ENCODE measurements at regions not wholly inside any gene's neighbourhood (a gene's known extent, or its start where the extent isn't known, plus 50 kb on each side); places are given as distances from the start of the nearest gene placed in this dataset.

DNA sequence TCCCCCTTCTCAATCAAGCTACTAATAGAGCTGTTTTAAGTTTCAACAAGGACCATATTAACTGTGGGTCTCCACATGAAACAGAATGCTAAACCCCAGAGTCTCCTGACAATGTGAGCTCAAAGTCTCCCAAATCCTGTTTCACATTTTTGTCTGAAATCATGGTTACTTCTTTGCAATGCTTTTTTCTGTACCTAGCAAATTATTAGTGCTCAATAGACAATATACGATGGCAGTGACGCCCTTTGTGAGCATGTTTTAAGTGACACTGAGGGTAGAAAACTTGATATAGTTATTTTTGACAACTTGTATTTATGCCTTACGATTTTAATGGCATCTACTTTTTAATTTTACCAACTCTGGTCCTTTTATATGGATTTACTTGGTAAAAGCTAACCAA, 85.4 kb upstream of the SOX5 start:
- ChIA-PET CTCF (no interaction called here), POLR2A (no interaction called here)
- Histone ChIP-seq H3K79me2 (ENCODE audit: control insufficient read depth, insufficient read depth, low read length) (no peaks in the 10 kb centered on the region), H3K9ac (ENCODE audit: low read length) (no peak overlapping the region), H4K20me1 (ENCODE audit: control insufficient read depth, insufficient read depth, low read length, poor library complexity, severe bottlenecking) (no peaks in the 10 kb centered on the region), H3K4me1 (ENCODE audit: control insufficient read depth in 2 of 2, insufficient read depth in 2 of 2, low read length in 2 of 2) (no peaks in the 10 kb centered on the region), H2AFZ (ENCODE audit: insufficient read depth, low read depth, low read length, poor library complexity, severe bottlenecking) (no peak overlapping the region), H3K9me3 (ENCODE audit: control extremely low read depth in 1 of 3, control insufficient read depth in 2 of 3, insufficient read depth in 1 of 3, low read length in 2 of 3) (no peaks in the 10 kb centered on the region), H3K4me2 (replicated peaks; ENCODE audit: low read depth, low read length, poor library complexity, severe bottlenecking) (no peak overlapping the region), H3K27ac (ENCODE audit: low read length in 2 of 2) (no peak overlapping the region), H3K4me3 (ENCODE audit: control extremely low read depth in 1 of 5, extremely low read depth in 1 of 5, insufficient read depth in 1 of 5, low read depth in 2 of 5, low read length in 4 of 5) (no peak overlapping the region), H3K27me3 (replicated peaks in 1 of 4; ENCODE audit: control extremely low read depth in 1 of 4, control insufficient read depth in 3 of 4, insufficient read depth in 4 of 4, low read length in 3 of 4) (no peaks in the 10 kb centered on the region), H3K36me3 (replicated peaks in 1 of 2; ENCODE audit: control extremely low read depth in 1 of 2, control insufficient read depth in 1 of 2, extremely low read depth in 1 of 2, insufficient read depth in 2 of 2, low read length in 1 of 2) (no peaks in the 10 kb centered on the region)
- intact Hi-C loops (cut with micrococcal nuclease), result no loop called here
- no CpG with 5 or more reads among the region's 3 CpGs for WGBS (ENCODE audit: insufficient coverage)
- Mint-ChIP-seq H3K4me3 (no peak overlapping the region), H3K27me3 (no peaks in the 10 kb centered on the region), H3K9me3 (ENCODE audit: insufficient read depth) (no peaks in the 10 kb centered on the region), H3K27ac (no peak overlapping the region), H3K4me1 (no peaks in the 10 kb centered on the region)
- TF ChIP-seq, protein P1, sequence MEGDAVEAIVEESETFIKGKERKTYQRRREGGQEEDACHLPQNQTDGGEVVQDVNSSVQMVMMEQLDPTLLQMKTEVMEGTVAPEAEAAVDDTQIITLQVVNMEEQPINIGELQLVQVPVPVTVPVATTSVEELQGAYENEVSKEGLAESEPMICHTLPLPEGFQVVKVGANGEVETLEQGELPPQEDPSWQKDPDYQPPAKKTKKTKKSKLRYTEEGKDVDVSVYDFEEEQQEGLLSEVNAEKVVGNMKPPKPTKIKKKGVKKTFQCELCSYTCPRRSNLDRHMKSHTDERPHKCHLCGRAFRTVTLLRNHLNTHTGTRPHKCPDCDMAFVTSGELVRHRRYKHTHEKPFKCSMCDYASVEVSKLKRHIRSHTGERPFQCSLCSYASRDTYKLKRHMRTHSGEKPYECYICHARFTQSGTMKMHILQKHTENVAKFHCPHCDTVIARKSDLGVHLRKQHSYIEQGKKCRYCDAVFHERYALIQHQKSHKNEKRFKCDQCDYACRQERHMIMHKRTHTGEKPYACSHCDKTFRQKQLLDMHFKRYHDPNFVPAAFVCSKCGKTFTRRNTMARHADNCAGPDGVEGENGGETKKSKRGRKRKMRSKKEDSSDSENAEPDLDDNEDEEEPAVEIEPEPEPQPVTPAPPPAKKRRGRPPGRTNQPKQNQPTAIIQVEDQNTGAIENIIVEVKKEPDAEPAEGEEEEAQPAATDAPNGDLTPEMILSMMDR (IDR thresholded peaks at IDR 0.05), result no peak
- TF ChIP-seq EZH2 (IDR thresholded peaks at IDR 0.05; ENCODE audit: borderline replicate concordance, insufficient read depth, low read depth, low read length, poor library complexity, severe bottlenecking), result no peak
- ATAC-seq (ENCODE audit: low read depth) (no peak), DNase-seq (no peak)

DNA sequence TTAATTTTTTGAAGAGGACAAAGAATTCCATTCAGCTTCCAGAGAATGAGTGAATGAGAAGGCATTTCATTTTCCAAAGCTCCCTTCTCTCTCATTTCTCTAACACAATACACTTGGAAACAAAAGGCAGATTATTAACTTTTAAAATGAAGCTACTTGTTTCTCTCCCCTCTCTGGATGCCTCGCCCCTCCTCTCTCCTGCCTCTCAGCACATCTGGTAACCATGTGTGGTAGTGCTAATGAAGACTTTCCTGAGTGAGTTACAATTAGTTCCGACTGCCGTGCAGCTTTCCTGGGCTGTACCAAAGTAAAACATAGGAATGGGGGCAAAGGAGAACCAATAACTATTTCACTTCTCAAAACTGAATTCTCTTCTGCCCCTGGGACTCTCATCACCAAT, 84.7 kb upstream of the SOX5 start:
- H3K9me3 ChIP-seq (ENCODE audit: control extremely low read depth in 1 of 3, control insufficient read depth in 2 of 3, insufficient read depth in 1 of 3, low read length in 2 of 3), result no peaks in the 10 kb centered on the region
- POLR2A ChIA-PET, result no interaction called here
- Mint-ChIP-seq H3K4me3 (no peak overlapping the region), H3K4me1 (no peaks in the 10 kb centered on the region), H3K27ac (no peak overlapping the region), H3K27me3 (no peaks in the 10 kb centered on the region), H3K9me3 (ENCODE audit: insufficient read depth) (no peaks in the 10 kb centered on the region)
- no peaks in the 10 kb centered on the region for H3K27me3 ChIP-seq (replicated peaks in 1 of 4; ENCODE audit: control extremely low read depth in 1 of 4, control insufficient read depth in 3 of 4, insufficient read depth in 4 of 4, low read length in 3 of 4)
- no peaks in the 10 kb centered on the region for H4K20me1 ChIP-seq (ENCODE audit: control insufficient read depth, insufficient read depth, low read length, poor library complexity, severe bottlenecking)
- H3K36me3 ChIP-seq (replicated peaks in 1 of 2; ENCODE audit: control extremely low read depth in 1 of 2, control insufficient read depth in 1 of 2, extremely low read depth in 1 of 2, insufficient read depth in 2 of 2, low read length in 1 of 2), result no peaks in the 10 kb centered on the region
- intact Hi-C loops (cut with micrococcal nuclease), result no loop called here
- no peak overlapping the region for H3K27ac ChIP-seq (ENCODE audit: low read length in 2 of 2)
- no peaks in the 10 kb centered on the region for H3K79me2 ChIP-seq (ENCODE audit: control insufficient read depth, insufficient read depth, low read length)
- no CpG with 5 or more reads among the region's 3 CpGs for WGBS (ENCODE audit: insufficient coverage)
- CTCF ChIA-PET, result no interaction called here
- H3K9ac ChIP-seq (ENCODE audit: low read length), result no peak overlapping the region
- no peaks in the 10 kb centered on the region for H3K4me1 ChIP-seq (ENCODE audit: control insufficient read depth in 2 of 2, insufficient read depth in 2 of 2, low read length in 2 of 2)
- ATAC-seq (ENCODE audit: low read depth) (no peak), DNase-seq (no peak)
- H3K4me3 ChIP-seq (ENCODE audit: control extremely low read depth in 1 of 5, extremely low read depth in 1 of 5, insufficient read depth in 1 of 5, low read depth in 2 of 5, low read length in 4 of 5), result no peak overlapping the region
- no peak overlapping the region for H3K4me2 ChIP-seq (replicated peaks; ENCODE audit: low read depth, low read length, poor library complexity, severe bottlenecking)
- H2AFZ ChIP-seq (ENCODE audit: insufficient read depth, low read depth, low read length, poor library complexity, severe bottlenecking), result no peak overlapping the region
- TF ChIP-seq, protein P1 (IDR thresholded peaks at IDR 0.05), result no peak
- no peak for TF ChIP-seq EZH2 (IDR thresholded peaks at IDR 0.05; ENCODE audit: borderline replicate concordance, insufficient read depth, low read depth, low read length, poor library complexity, severe bottlenecking)
